Superior temporal gyrus (tissue), 1 donor: ENCODE measurements at regions not wholly inside any gene's neighbourhood (a gene's known extent, or its start where the extent isn't known, plus 50 kb on each side); places are given as distances from the start of the nearest gene placed in this dataset.
"Not testable (repeated sequence)": the region's sequence is repeated elsewhere in the genome, so short reads cannot be mapped to it uniquely, and the experiment has no call there.

Source experiments
- DNase-seq: peaks from one replicate; pipeline ENCODE4 v3.0.0-alpha.2; 2016; ENCODE audit errors: extremely low spot score

DNA sequence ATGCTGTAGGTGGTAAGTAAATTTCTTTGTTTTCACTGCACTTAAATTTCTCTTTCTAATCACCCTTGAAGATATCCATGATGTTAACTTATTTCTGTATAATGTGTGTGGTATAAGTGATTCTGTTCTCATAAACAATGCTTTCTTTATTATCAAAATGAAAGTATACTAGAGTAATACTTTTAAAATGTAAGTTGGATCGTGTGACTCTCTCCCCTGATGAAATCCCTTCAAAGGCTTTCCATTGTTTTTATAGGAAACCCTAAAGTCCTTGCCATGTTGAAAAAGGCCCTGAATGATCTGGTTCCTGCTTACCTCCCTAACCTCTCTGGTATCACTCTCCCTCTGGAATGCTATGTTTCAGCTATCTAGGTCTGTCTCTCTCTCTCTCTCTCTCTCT is 191.1 kb upstream of the LHX8 start:
- no peak for DNase-seq

GRCh38 chr1:74946388-74946787 is 187.8 kb upstream of the LHX8 start:
- DNase-seq, result no peak

DNA sequence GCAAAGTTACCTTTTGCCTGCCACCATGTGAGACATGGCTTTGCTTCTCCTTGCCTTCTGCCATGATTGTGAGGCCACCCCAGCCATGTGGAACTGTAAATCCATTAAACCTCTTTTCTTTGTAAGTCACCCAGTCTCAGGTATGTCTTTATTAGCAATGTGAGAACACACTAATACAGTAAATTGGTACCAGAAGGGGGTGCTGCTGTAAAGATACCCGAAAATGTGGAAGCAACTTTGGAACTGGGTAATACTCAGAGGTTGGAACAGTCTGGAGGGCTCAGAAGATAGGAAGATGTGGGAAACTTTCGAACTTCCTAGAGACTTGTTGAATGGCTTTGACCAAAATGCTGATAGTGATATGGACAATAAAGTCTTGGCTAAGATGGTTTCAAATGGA is 184.8 kb upstream of the LHX8 start:
- DNase-seq, result not testable (repeated sequence)

GRCh38 chr1:74951981-74952380 is 182.2 kb upstream of the LHX8 start:
- DNase-seq, result not testable (repeated sequence)

- DNase-seq, result no peak
Observed at GRCh38 chr1:74952786-74953185, 181.4 kb upstream of the LHX8 start.

DNA sequence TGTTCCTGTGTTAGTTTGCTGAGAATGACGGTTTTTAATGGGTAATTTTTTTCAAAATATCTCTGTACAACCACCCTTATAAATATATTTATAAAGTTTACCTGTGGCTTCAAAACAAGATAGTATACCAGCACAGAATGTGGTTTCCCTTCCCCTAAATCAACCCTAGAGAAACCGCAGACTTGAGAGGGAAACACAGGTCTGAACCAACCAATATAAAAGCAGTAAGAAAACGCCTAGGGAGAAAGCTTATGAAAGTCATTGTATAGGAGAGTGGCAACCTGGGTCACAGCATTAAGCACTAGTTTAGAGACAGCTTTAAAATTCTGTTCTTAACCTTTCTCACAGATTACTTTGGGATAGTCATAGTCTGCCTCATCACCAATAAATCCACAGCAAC is 180.6 kb upstream of the LHX8 start:
- no peak for DNase-seq

DNA sequence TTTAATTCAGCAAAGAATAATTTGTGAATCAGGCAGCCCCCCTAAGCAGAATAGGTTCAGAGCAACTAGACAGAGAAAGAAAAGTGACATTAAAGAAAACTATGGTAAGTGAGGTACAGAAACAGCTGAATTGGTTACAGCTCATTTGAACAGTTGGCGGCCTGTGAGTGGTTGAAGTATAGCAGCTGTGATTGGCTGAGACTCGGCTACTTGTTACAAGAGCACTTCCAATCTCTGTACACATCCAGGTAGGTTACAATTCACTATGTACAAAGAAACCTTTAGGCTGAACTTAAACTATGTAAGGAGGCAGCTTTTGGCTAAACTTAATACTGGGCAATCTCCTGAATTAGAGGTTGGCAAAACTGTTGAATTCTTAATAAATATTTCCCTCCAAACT is 171.1 kb upstream of the LHX8 start:
- no peak for DNase-seq

DNA sequence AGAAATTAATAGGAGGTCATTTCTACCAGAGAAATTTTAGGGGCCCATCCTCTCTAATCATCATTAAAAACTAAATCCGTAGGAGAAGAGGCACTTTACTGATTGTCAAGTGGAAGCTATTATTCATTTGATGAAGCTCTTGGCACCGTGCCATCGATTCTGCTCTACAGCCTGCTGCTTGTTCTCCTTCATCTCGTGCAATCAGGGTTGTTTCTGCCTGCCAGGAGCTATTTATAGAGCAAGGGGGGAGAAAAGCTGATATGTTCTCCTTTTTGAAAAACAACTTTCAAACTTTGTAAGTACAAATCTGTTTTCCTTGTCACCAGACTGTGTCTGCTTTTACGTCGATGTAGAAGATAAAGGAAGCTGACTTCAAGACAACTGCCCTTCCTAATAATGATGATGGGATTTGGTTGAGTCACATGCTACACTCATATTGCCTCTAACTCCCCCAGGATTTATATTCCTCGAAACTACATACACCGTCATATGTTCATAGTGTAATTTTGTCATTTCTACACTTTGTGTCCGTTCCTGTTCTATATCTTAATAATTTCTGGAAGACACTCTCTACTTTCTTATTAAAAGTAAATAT is 169.6 kb upstream of the LHX8 start:
- DNase-seq, result peak; percentile 51

- DNase-seq, result no peak
Observed at GRCh38 chr1:74969566-74970135, 164.5 kb upstream of the LHX8 start.

DNA sequence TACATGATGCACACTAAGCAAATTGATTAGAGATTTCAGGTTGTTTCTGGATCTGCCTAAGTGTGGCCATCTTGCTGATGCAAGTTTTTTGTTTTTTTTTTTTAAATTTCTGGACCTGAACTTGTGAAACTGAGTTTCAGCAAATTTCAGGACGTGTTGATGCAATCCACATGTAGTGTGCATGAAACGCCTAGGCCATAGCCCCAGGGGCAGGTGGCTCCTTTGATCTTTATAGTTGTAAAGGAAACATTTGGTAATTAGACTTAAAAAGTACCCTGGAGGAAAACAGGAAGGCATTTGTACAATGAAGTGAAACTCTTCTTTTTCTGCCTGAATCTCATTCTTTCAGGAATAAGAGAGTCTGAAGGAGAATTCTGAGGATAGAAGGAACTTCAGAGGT is 162.2 kb upstream of the LHX8 start:
- no peak for DNase-seq

DNA sequence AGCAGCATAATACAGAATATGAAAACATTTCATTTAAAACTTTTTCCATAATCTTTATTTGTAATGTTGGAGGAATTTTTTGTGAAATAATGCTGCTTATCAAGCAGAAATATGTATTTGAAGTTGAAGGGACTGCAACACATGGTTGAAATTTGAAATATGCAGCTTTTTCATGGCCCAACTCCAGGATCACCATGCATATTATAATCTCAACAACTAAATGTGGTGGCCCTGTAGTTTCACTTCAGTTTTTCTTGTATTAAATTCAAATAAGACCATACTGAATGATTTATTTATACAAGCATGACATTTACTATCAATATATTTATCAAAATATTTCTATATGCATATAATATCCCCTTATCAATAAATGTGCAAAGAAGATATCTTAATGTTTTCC is 157.7 kb upstream of the LHX8 start:
- DNase-seq, result no peak

GRCh38 chr1:74992448-74992847 is 141.7 kb upstream of the LHX8 start:
- not testable (repeated sequence) for DNase-seq

GRCh38 chr1:74995821-74996220 is 138.4 kb upstream of the LHX8 start:
- DNase-seq, result no peak

DNA sequence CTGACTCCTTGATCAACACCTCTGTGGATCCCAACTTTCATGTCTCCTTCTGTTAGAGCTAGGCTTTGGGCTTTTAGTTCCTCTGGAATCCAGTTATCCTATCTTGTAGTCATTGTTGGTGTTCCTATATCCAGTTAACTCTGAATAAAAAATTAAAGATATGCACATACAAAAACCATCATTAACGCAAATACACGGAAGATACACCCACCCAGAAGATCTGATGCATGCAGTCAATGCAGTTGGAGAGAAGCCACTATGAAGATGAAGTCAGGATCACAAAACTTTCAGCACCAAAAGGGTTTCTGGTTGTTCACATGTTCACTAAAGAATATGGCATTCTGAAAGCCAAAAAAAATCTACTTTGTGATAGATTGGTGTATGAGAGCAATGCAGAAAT is 123.6 kb upstream of the LHX8 start:
- DNase-seq, result no peak

DNA sequence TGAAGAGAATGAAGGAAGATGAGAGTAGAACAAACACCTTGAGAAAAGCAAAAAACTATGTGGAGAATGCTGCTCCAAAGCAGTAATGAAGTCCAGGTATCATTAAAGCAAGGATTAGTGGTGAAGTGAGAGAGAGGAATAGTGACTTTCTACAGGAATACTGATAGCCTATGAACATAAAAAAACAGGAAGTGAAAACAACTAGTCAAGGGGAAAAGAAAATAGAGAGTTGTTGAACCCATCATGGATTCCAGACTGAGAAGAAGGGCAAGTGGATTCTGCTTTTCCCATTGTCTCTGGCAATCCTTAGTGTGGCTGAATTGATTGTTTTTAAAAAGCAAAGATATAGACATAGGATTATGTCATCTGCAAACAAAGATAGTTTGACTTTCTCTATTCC is 119.9 kb upstream of the LHX8 start:
- DNase-seq, result no peak

GRCh38 chr1:75023005-75023404 is 111.2 kb upstream of the LHX8 start:
- DNase-seq, result no peak

DNA sequence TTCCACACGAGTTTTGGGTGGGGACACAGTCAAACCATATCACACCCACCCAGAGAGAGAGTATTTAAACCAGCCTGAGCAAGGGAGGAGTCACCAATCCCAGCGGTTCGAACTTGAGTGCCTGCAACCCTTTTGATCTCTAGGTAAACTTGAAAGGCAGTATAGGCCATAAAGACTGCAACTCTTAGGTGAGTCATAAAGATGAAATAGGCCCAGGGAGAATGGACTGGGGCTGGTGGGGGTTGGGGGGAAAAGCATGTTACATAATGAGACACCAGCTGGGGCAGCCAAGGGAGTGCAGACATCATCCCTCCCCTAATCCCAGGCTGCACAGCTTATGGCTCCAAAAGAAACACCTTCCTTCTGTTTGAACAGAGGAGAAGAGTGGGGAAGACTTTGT is 99.8 kb upstream of the LHX8 start:
- no peak for DNase-seq

DNA sequence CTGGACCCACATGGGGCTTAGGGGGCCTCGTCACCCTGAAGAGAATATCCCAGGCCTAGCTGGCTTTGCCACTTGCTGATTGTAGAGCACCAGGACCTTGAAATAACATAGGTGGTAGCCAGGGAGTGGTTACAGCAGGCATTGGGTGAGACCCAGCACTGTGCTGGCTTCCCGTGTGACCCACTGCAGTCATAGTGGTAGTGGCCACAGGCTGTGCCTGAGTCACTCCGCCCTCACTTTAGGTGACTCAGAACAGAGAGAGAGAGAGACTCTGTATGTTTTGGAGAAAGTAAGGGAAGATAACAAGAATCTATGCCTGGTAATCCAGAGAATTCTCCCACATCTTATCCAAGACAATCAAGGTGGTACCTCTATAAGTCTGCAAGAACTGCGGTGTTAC is 98.7 kb upstream of the LHX8 start:
- DNase-seq, result no peak

DNA sequence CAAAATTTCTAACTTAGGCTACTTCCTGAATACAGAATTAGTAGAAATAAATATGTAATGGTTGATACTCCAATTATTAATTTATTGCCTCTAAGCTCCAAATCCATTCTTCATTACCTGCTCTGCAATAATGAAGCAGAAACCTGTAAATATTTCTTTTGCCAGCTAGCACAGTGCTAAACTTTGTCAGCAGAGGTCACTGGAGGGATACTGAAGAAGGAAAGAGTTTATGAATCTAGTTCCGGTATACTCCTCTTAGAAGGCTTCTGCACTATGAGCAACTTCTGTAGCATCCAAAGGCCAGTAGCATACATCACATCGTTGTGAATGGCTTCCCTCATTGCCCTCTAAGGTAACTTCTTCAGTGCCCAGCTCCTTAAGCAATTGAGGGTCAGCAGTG is 81.0 kb upstream of the LHX8 start:
- DNase-seq, result no peak

- no peak for DNase-seq
Observed at GRCh38 chr1:75058424-75058823, 75.8 kb upstream of the LHX8 start.

- no peak for DNase-seq
Observed at GRCh38 chr1:75062111-75062510, 72.1 kb upstream of the LHX8 start.

DNA sequence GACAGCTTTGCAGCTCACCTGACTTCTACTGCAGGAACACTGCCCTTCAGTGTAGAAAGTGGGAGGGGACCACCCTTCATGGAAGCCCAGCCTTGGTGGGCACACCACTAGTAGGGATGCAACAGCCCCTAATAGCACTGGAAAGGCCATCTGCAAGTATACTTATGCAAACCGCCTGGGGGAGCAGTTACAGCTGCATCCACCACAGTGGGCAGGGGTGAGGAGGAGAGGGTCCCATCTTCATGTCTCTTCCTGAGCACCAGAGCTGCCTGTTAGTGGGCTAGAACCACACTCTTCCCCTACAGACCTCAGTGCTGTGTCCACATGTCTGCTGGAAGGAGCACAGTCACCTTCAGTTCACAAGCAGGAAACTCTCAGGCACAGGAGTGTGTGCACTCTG is 66.2 kb upstream of the LHX8 start:
- DNase-seq, result no peak

GRCh38 chr1:75074831-75075395 is 59.3 kb upstream of the LHX8 start:
- no peak for DNase-seq
